Right lobe of liver (tissue), 6 donors: ENCODE measurements at regions not wholly inside any gene's neighbourhood (a gene's known extent, or its start where the extent isn't known, plus 50 kb on each side); places are given as distances from the start of the nearest gene placed in this dataset.

ENCODE experiments used
- ATAC-seq, 4 donors: fragments of 200-7000 bp; cut with Tn5 transposase; one replicate each; pipeline ENCODE4 v1.9.1; 2020; ENCODE audit warnings: mild to moderate bottlenecking in 4 of 4, moderate library complexity in 4 of 4
- DNase-seq, 3 donors: peaks; one replicate each; pipeline ENCODE4 v3.0.0-alpha.2; 2020
- H3K27ac ChIP-seq, 3 donors: fragments of 200-600 bp; one replicate each; pipeline ENCODE4 v1.8.0; 2022
- H3K27me3 ChIP-seq, 2 donors: fragments of 200-600 bp; one replicate each; pipeline ENCODE4 v1.8.0; 2022
- H3K36me3 ChIP-seq, 4 donors: fragments of 200-600 bp; sonication (generic) in 1 of 4; one replicate each; pipeline versions ENCODE4 v1.5.1 to v1.8.0; 2017 to 2022; ENCODE audit warnings: control low read depth in 1 of 4
- H3K4me1 ChIP-seq, 4 donors: fragments of 200-600 bp; sonication (generic) in 1 of 4; one replicate each; pipeline versions ENCODE4 v1.5.1 to v1.8.0; 2017 to 2022; ENCODE audit warnings: control low read depth in 1 of 4
- H3K4me3 ChIP-seq, 3 donors: fragments of 200-600 bp; one replicate each; pipeline ENCODE4 v1.8.0; 2022
- H3K9me3 ChIP-seq, 4 donors: fragments of 200-600 bp; sonication (generic) in 1 of 4; one replicate each; pipeline versions ENCODE4 v1.5.1 to v1.8.0; 2017 to 2022; ENCODE audit warnings: control low read depth in 1 of 4
- POLR2A ChIP-seq: fragments of 450-650 bp; IDR thresholded peaks from one replicate; pipeline ENCODE4 v1.6.1; 2017; ENCODE audit warnings: antibody characterized with exemption, mild to moderate bottlenecking
- WGBS: methylation state at CpG from one replicate; pipeline ENCODE4 v1.1.6; 2018; ENCODE audit warnings: low coverage, low lambda C conversion rate; ENCODE audit not compliant: insufficient coverage; ENCODE audit errors: missing lambda C conversion rate; 5-methylcytosine and 5-hydroxymethylcytosine counted together
- intact Hi-C, 2 donors: fragments of 100-400 bp; cut with DNase I; formaldehyde crosslinking; loops; one replicate each; pipeline versions ENCODE4 v1.11.2 to v1.14.1; 2022
- TF ChIP-seq, protein P1 (sequence below), 4 donors: fragments of 200-600 bp in 3 of 4; fragments of 450-650 bp in 1 of 4; IDR thresholded peaks; one replicate each; pipeline versions ENCODE4 v1.5.1 to v1.8.0; 2016 to 2022; ENCODE audit warnings: antibody characterized with exemption in 4 of 4, mild to moderate bottlenecking in 2 of 4
- donor health status: DM: no; HTN: yes; CAD: no.
- donor health status: DM: no; HTN: no; CAD: no.
- donor health status: DM: no; HTN: no; CAD: no.
- donor health status: DM: no; HTN: yes; CAD: no.
- donor health status: DM: no; HTN: yes; CAD: no.

- no peaks in the 10 kb centered on the region for H3K9me3 ChIP-seq
- ATAC-seq (no peak), DNase-seq (peak; percentile 2 to 25 (median 13))
- 63% methylated on average over 16 of the region's 22 CpGs for WGBS
- H3K27me3 ChIP-seq, result no peaks in the 10 kb centered on the region
- no peaks in the 10 kb centered on the region for H3K36me3 ChIP-seq
- intact Hi-C loops, result no loop called here
- H3K27ac ChIP-seq, result no peak overlapping the region
- H3K4me1 ChIP-seq, result no peaks in the 10 kb centered on the region
- TF ChIP-seq POLR2A, result no peak
- TF ChIP-seq, protein P1, sequence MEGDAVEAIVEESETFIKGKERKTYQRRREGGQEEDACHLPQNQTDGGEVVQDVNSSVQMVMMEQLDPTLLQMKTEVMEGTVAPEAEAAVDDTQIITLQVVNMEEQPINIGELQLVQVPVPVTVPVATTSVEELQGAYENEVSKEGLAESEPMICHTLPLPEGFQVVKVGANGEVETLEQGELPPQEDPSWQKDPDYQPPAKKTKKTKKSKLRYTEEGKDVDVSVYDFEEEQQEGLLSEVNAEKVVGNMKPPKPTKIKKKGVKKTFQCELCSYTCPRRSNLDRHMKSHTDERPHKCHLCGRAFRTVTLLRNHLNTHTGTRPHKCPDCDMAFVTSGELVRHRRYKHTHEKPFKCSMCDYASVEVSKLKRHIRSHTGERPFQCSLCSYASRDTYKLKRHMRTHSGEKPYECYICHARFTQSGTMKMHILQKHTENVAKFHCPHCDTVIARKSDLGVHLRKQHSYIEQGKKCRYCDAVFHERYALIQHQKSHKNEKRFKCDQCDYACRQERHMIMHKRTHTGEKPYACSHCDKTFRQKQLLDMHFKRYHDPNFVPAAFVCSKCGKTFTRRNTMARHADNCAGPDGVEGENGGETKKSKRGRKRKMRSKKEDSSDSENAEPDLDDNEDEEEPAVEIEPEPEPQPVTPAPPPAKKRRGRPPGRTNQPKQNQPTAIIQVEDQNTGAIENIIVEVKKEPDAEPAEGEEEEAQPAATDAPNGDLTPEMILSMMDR (IDR thresholded peaks at IDR 0.05), result no peak
- H3K4me3 ChIP-seq, result no peak overlapping the region
Observed at GRCh38 chr18:79595876-79596374, 83.7 kb upstream of the CTDP1 start.

- WGBS, result 63% methylated on average over 16 of the region's 27 CpGs
- no peaks in the 10 kb centered on the region for H3K27me3 ChIP-seq
- intact Hi-C loops, result no loop called here
- no peak overlapping the region for H3K4me3 ChIP-seq
- no peaks in the 10 kb centered on the region for H3K9me3 ChIP-seq
- DNase-seq (peak; percentile 14 to 50 (median 35)), ATAC-seq (no peak)
- TF ChIP-seq, protein P1 (IDR thresholded peaks at IDR 0.05), result no peak
- TF ChIP-seq POLR2A, result no peak
- no peaks in the 10 kb centered on the region for H3K4me1 ChIP-seq
- H3K27ac ChIP-seq, result no peak overlapping the region
- H3K36me3 ChIP-seq, result no peaks in the 10 kb centered on the region
Observed at GRCh38 chr18:79596446-79597175, 83.0 kb upstream of the CTDP1 start.

DNA sequence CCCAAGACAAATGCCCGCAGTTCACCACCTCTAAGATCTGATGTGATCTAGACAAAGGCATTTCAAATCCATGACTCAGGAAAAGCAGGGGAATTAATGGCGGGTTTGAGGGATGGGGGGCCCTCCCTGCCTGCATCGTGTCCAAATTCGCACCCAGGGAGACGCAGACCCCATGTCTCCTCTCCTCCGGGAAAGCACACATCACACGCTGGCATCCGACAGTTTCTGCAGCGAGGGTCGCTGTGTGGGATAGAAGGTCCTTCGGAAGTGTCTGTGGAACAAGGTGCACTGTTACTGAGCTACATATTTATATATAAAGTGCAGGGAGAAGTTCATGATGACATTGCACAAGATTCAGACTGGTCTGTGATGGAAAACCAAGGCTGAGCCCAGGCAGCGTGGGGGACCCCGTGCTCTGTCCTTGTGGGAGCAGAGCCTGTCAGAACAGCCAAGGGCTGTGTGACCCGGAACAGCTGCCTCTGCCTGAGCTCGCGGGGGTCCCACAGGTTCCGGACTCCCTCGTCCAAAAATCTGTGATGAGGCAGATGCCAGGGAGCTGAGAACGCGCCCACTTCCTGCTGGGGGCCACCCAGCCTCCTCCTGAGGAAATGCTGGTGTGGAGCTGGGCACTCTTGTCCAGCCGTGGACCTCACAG lies 82.3 kb upstream of the CTDP1 start:
- 59% methylated on average over 6 of the region's 21 CpGs for WGBS
- H3K27ac ChIP-seq, result no peak overlapping the region
- TF ChIP-seq, protein P1 (IDR thresholded peaks at IDR 0.05), result no peak
- no peak for TF ChIP-seq POLR2A
- ATAC-seq (no peak), DNase-seq (peak in 2 of 3 donors; percentile 8 to 31)
- H3K36me3 ChIP-seq, result no peaks in the 10 kb centered on the region
- intact Hi-C loops, result no loop called here
- H3K4me1 ChIP-seq, result no peaks in the 10 kb centered on the region
- H3K4me3 ChIP-seq, result no peak overlapping the region
- H3K27me3 ChIP-seq, result no peaks in the 10 kb centered on the region
- no peaks in the 10 kb centered on the region for H3K9me3 ChIP-seq

- TF ChIP-seq, protein P1 (IDR thresholded peaks at IDR 0.05), result no peak
- no peak for TF ChIP-seq POLR2A
- H3K36me3 ChIP-seq, result no peaks in the 10 kb centered on the region
- ATAC-seq (peak in 1 of 4 donors; percentile 25), DNase-seq (peak; percentile 10 to 50 (median 31))
- no peak overlapping the region for H3K27ac ChIP-seq
- H3K9me3 ChIP-seq, result no peaks in the 10 kb centered on the region
- H3K4me1 ChIP-seq, result no peaks in the 10 kb centered on the region
- H3K27me3 ChIP-seq, result no peaks in the 10 kb centered on the region
- intact Hi-C loops, result no loop called here
- WGBS, result 60% methylated on average over 1 of the region's 38 CpGs
- H3K4me3 ChIP-seq, result no peak overlapping the region
Observed at GRCh38 chr18:79597831-79598632, 81.6 kb upstream of the CTDP1 start.
